ENCODE measurements at regions not wholly inside any gene's neighbourhood (a gene's known extent, or its start where the extent isn't known, plus 50 kb on each side); places are given as distances from the start of the nearest gene placed in this dataset.

DNA sequence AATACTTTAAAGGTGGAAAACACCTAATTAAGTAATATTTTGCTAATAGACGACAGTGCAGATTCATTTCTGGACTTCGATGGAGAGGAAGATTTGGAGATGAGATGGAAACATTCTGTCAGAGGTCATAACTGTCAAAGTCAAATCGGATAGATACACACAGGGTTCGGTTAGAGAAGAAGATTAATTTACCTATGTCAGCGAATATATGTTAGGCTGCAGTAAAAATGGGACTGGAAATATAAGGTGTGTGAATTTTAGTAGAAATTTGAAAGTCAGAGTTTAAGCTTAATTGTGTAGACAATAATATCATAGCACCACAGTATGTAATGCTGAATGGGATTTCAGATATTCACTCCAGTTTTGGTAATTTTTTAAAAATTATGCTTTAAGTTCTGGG is 1020.3 kb upstream of the ACO1 start:
- H3K27me3 ChIP-seq (ENCODE audit: control insufficient read depth in 2 of 2, insufficient read depth in 2 of 2, low read length in 2 of 2), result no peaks in the 10 kb centered on the region
- intact Hi-C loops (cut with micrococcal nuclease), result no loop called here
- TF ChIP-seq, protein P1, sequence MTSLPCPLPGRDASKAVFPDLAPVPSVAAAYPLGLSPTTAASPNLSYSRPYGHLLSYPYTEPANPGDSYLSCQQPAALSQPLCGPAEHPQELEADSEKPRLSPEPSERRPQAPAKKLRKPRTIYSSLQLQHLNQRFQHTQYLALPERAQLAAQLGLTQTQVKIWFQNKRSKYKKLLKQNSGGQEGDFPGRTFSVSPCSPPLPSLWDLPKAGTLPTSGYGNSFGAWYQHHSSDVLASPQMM (CRISPR knock-in tag; IDR thresholded peaks at IDR 0.05), result no peak
- no peak for TF ChIP-seq CBX8 (IDR thresholded peaks at IDR 0.05; ENCODE audit: borderline replicate concordance, extremely low read depth, low read depth, low read length, poor library complexity, severe bottlenecking)
- TF ChIP-seq, protein P2, sequence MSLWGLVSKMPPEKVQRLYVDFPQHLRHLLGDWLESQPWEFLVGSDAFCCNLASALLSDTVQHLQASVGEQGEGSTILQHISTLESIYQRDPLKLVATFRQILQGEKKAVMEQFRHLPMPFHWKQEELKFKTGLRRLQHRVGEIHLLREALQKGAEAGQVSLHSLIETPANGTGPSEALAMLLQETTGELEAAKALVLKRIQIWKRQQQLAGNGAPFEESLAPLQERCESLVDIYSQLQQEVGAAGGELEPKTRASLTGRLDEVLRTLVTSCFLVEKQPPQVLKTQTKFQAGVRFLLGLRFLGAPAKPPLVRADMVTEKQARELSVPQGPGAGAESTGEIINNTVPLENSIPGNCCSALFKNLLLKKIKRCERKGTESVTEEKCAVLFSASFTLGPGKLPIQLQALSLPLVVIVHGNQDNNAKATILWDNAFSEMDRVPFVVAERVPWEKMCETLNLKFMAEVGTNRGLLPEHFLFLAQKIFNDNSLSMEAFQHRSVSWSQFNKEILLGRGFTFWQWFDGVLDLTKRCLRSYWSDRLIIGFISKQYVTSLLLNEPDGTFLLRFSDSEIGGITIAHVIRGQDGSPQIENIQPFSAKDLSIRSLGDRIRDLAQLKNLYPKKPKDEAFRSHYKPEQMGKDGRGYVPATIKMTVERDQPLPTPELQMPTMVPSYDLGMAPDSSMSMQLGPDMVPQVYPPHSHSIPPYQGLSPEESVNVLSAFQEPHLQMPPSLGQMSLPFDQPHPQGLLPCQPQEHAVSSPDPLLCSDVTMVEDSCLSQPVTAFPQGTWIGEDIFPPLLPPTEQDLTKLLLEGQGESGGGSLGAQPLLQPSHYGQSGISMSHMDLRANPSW (CRISPR knock-in tag; IDR thresholded peaks at IDR 0.05), result no peak
- no peak for TF ChIP-seq MEF2A (IDR thresholded peaks at IDR 0.05; ENCODE audit: control insufficient read depth, low read depth, low read length)
- BruUV-seq (replicated peaks), result no TSS peak
- no peak overlapping the region for H2AFZ ChIP-seq (ENCODE audit: low read depth, low read length)
- H3K9me1 ChIP-seq (ENCODE audit: control insufficient read depth, insufficient read depth, low read length), result no peaks in the 10 kb centered on the region
- ATAC-seq (no peak), FAIRE-seq (no peak), DNase-seq (ENCODE audit: extremely low read depth in 1 of 4, low spot score in 3 of 4) (no peak)
- POLR2A ChIA-PET, result no interaction called here
- H3K79me2 ChIP-seq (ENCODE audit: control insufficient read depth, insufficient read depth, low read length), result no peaks in the 10 kb centered on the region
- no peaks in the 10 kb centered on the region for H3K9me3 ChIP-seq (replicated peaks; ENCODE audit: control insufficient read depth, insufficient read depth, low read depth, low read length)
- in situ Hi-C loops (cut with MboI), result no loop called here
- CTCF ChIA-PET (ENCODE audit: low intra/inter-chr PET ratio), result no interaction called here
- no peak overlapping the region for H3K9ac ChIP-seq (ENCODE audit: insufficient read depth in 1 of 2, low read depth in 2 of 2, low read length in 2 of 2)
- no peak overlapping the region for H3K4me2 ChIP-seq (ENCODE audit: insufficient read depth, low read length)
- no CpG with 5 or more reads among the region's 5 CpGs for WGBS (ENCODE audit: insufficient coverage, low coverage, missing lambda C conversion rate)
- H4K20me1 ChIP-seq (replicated peaks; ENCODE audit: control insufficient read depth, insufficient read depth, low read length), result no peaks in the 10 kb centered on the region
- no peaks in the 10 kb centered on the region for H3K36me3 ChIP-seq (ENCODE audit: control insufficient read depth, insufficient read depth, low read length)
- no peaks in the 10 kb centered on the region for H3K4me1 ChIP-seq (replicated peaks in 1 of 2; ENCODE audit: control insufficient read depth in 2 of 2, insufficient read depth in 2 of 2, low read length in 2 of 2)
- no peak overlapping the region for H3K27ac ChIP-seq (ENCODE audit: extremely low read depth, low read depth, low read length)
- no peak overlapping the region for H3K4me3 ChIP-seq

Data from K562 (cell line).